ENCODE measurements at regions not wholly inside any gene's neighbourhood (a gene's known extent, or its start where the extent isn't known, plus 50 kb on each side); places are given as distances from the start of the nearest gene placed in this dataset.
A peak's percentile ranks its signal among the peaks of the same experiment; 100 is the strongest.

GRCh38 chr2:199682001-199682400, 169.0 kb downstream of the FTCDNL1 start:
- no peak overlapping the region for H3K27ac ChIP-seq (ENCODE audit: low read depth, low read length)
- no peak overlapping the region for H3K4me3 ChIP-seq (ENCODE audit: low read depth in 1 of 2, low read length in 2 of 2)
- H3K36me3 ChIP-seq (ENCODE audit: insufficient read depth, low read length), result no peaks in the 10 kb centered on the region
- H3K9me3 ChIP-seq (ENCODE audit: low read length), result no peaks in the 10 kb centered on the region
- H3K9ac ChIP-seq (ENCODE audit: low read length), result no peak overlapping the region
- H3K27me3 ChIP-seq (ENCODE audit: control insufficient read depth in 1 of 2, insufficient read depth in 2 of 2, low read length in 2 of 2), result no peaks in the 10 kb centered on the region
- H3K4me1 ChIP-seq (ENCODE audit: insufficient read depth, low read length), result no peaks in the 10 kb centered on the region

- H3K9me3 ChIP-seq (ENCODE audit: low read length), result no peaks in the 10 kb centered on the region
- H3K27ac ChIP-seq (ENCODE audit: low read depth, low read length), result no peak overlapping the region
- no peak overlapping the region for H3K9ac ChIP-seq (ENCODE audit: low read length)
- no peaks in the 10 kb centered on the region for H3K4me1 ChIP-seq (ENCODE audit: insufficient read depth, low read length)
- H3K4me3 ChIP-seq (ENCODE audit: low read depth in 1 of 2, low read length in 2 of 2), result no peak overlapping the region
- H3K27me3 ChIP-seq (ENCODE audit: control insufficient read depth in 1 of 2, insufficient read depth in 2 of 2, low read length in 2 of 2), result no peaks in the 10 kb centered on the region
- H3K36me3 ChIP-seq (ENCODE audit: insufficient read depth, low read length), result no peaks in the 10 kb centered on the region
Observed at GRCh38 chr2:199680482-199680881, 170.5 kb downstream of the FTCDNL1 start.

DNA sequence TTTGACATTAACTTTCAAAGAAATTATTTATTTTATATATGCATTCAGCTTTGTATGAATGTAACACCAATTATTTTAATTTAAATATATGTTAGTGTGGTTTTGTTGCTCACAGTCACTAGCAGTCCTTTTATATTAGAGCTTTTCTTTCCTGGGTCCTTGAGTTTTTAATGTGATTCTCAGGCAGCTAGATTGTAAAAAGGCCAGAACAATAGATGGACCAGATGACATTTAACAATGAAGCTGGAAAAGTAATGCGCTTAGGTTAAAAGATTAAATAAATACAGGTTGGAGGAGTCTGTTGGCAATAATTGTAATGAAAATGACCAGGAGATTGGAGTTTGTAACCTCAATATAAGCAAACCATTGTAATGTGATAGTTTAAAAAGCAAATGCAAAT, 171.1 kb downstream of the FTCDNL1 start:
- H3K27me3 ChIP-seq (ENCODE audit: control insufficient read depth in 1 of 2, insufficient read depth in 2 of 2, low read length in 2 of 2), result no peaks in the 10 kb centered on the region
- H3K4me3 ChIP-seq (ENCODE audit: low read depth in 1 of 2, low read length in 2 of 2), result no peak overlapping the region
- H3K9ac ChIP-seq (ENCODE audit: low read length), result no peak overlapping the region
- no peaks in the 10 kb centered on the region for H3K36me3 ChIP-seq (ENCODE audit: insufficient read depth, low read length)
- no peaks in the 10 kb centered on the region for H3K4me1 ChIP-seq (ENCODE audit: insufficient read depth, low read length)
- no peak overlapping the region for H3K27ac ChIP-seq (ENCODE audit: low read depth, low read length)
- H3K9me3 ChIP-seq (ENCODE audit: low read length), result no peaks in the 10 kb centered on the region

- Histone ChIP-seq H3K9ac (ENCODE audit: low read length) (no peak overlapping the region), H3K27me3 (ENCODE audit: control insufficient read depth in 1 of 2, insufficient read depth in 2 of 2, low read length in 2 of 2) (no peaks in the 10 kb centered on the region), H3K27ac (ENCODE audit: low read depth, low read length) (no peak overlapping the region), H3K36me3 (ENCODE audit: insufficient read depth, low read length) (no peaks in the 10 kb centered on the region), H3K9me3 (ENCODE audit: low read length) (no peaks in the 10 kb centered on the region), H3K4me1 (ENCODE audit: insufficient read depth, low read length) (no peaks in the 10 kb centered on the region), H3K4me3 (ENCODE audit: low read depth in 1 of 2, low read length in 2 of 2) (no peak overlapping the region)
Observed at GRCh38 chr2:199677881-199678280, 173.1 kb downstream of the FTCDNL1 start.

- Histone ChIP-seq H3K36me3 (ENCODE audit: insufficient read depth, low read length) (no peaks in the 10 kb centered on the region), H3K9me3 (ENCODE audit: low read length) (no peaks in the 10 kb centered on the region), H3K4me1 (ENCODE audit: insufficient read depth, low read length) (no peaks in the 10 kb centered on the region), H3K27me3 (ENCODE audit: control insufficient read depth in 1 of 2, insufficient read depth in 2 of 2, low read length in 2 of 2) (no peaks in the 10 kb centered on the region), H3K9ac (ENCODE audit: low read length) (no peak overlapping the region), H3K27ac (ENCODE audit: low read depth, low read length) (no peak overlapping the region), H3K4me3 (ENCODE audit: low read depth in 1 of 2, low read length in 2 of 2) (no peak overlapping the region)
Observed at GRCh38 chr2:199668645-199669044, 182.3 kb downstream of the FTCDNL1 start.

GRCh38 chr2:199663157-199663556, 187.8 kb downstream of the FTCDNL1 start:
- Histone ChIP-seq H3K4me3 (ENCODE audit: low read depth in 1 of 2, low read length in 2 of 2) (no peak overlapping the region), H3K27me3 (ENCODE audit: control insufficient read depth in 1 of 2, insufficient read depth in 2 of 2, low read length in 2 of 2) (no peaks in the 10 kb centered on the region)

GRCh38 chr2:199662255-199662654, 188.7 kb downstream of the FTCDNL1 start:
- H3K27me3 ChIP-seq (ENCODE audit: control insufficient read depth in 1 of 2, insufficient read depth in 2 of 2, low read length in 2 of 2), result no peaks in the 10 kb centered on the region
- no peaks in the 10 kb centered on the region for H3K4me1 ChIP-seq (ENCODE audit: insufficient read depth, low read length)
- no peaks in the 10 kb centered on the region for H3K9me3 ChIP-seq (ENCODE audit: low read length)
- H3K9ac ChIP-seq (ENCODE audit: low read length), result no peak overlapping the region
- no peaks in the 10 kb centered on the region for H3K36me3 ChIP-seq (ENCODE audit: insufficient read depth, low read length)
- no peak overlapping the region for H3K4me3 ChIP-seq (ENCODE audit: low read depth in 1 of 2, low read length in 2 of 2)
- H3K27ac ChIP-seq (ENCODE audit: low read depth, low read length), result no peak overlapping the region

More at GRCh38 chr2:199663157-199663556, 187.8 kb downstream of the FTCDNL1 start:
- Histone ChIP-seq H3K9me3 (ENCODE audit: low read length) (no peaks in the 10 kb centered on the region), H3K9ac (ENCODE audit: low read length) (no peak overlapping the region), H3K36me3 (ENCODE audit: insufficient read depth, low read length) (no peaks in the 10 kb centered on the region), H3K27ac (ENCODE audit: low read depth, low read length) (no peak overlapping the region), H3K4me1 (ENCODE audit: insufficient read depth, low read length) (no peaks in the 10 kb centered on the region)

- H3K27me3 ChIP-seq (ENCODE audit: control insufficient read depth in 1 of 2, insufficient read depth in 2 of 2, low read length in 2 of 2), result no peaks in the 10 kb centered on the region
- no peaks in the 10 kb centered on the region for H3K4me1 ChIP-seq (ENCODE audit: insufficient read depth, low read length)
- H3K4me3 ChIP-seq (ENCODE audit: low read depth in 1 of 2, low read length in 2 of 2), result no peak overlapping the region
- no peaks in the 10 kb centered on the region for H3K9me3 ChIP-seq (ENCODE audit: low read length)
- no peak overlapping the region for H3K27ac ChIP-seq (ENCODE audit: low read depth, low read length)
- no peaks in the 10 kb centered on the region for H3K36me3 ChIP-seq (ENCODE audit: insufficient read depth, low read length)
- H3K9ac ChIP-seq (ENCODE audit: low read length), result no peak overlapping the region
Observed at GRCh38 chr2:199660167-199660566, 190.8 kb downstream of the FTCDNL1 start.

GRCh38 chr2:199659207-199659606, 191.8 kb downstream of the FTCDNL1 start:
- no peaks in the 10 kb centered on the region for H3K4me1 ChIP-seq (ENCODE audit: insufficient read depth, low read length)
- H3K4me3 ChIP-seq (ENCODE audit: low read depth in 1 of 2, low read length in 2 of 2), result peak overlapping the region in 1 of 2 donors; percentile 63
- H3K27ac ChIP-seq (ENCODE audit: low read depth, low read length), result no peak overlapping the region
- no peak overlapping the region for H3K9ac ChIP-seq (ENCODE audit: low read length)
- H3K36me3 ChIP-seq (ENCODE audit: insufficient read depth, low read length), result no peaks in the 10 kb centered on the region
- H3K9me3 ChIP-seq (ENCODE audit: low read length), result no peaks in the 10 kb centered on the region
- no peaks in the 10 kb centered on the region for H3K27me3 ChIP-seq (ENCODE audit: control insufficient read depth in 1 of 2, insufficient read depth in 2 of 2, low read length in 2 of 2)

- no peak overlapping the region for H3K27ac ChIP-seq (ENCODE audit: low read depth, low read length)
- H3K9me3 ChIP-seq (ENCODE audit: low read length), result no peaks in the 10 kb centered on the region
- no peaks in the 10 kb centered on the region for H3K27me3 ChIP-seq (ENCODE audit: control insufficient read depth in 1 of 2, insufficient read depth in 2 of 2, low read length in 2 of 2)
- no peaks in the 10 kb centered on the region for H3K36me3 ChIP-seq (ENCODE audit: insufficient read depth, low read length)
- no peak overlapping the region for H3K9ac ChIP-seq (ENCODE audit: low read length)
- H3K4me3 ChIP-seq (ENCODE audit: low read depth in 1 of 2, low read length in 2 of 2), result no peak overlapping the region
- no peaks in the 10 kb centered on the region for H3K4me1 ChIP-seq (ENCODE audit: insufficient read depth, low read length)
Observed at GRCh38 chr2:199646439-199646838, 188.7 kb upstream of the SATB2 start.

DNA sequence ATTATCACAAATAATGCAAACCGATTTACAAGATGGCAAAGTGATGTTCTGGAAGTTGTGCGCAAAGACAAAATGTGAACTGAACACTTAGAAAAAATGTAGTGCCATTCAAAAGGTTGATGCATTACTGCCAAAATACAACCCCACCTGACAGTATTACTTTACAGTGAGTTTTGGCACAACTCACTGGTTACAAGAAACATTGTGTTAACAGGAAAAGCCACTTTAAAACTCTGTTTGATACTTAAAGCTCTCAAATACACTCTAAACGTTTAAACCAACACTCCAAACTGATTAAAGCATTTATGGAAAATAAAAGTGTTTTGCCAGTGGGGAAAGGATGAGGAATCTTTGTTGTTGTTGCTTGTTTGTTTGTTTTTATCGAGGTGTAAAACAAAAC, 173.4 kb upstream of the SATB2 start:
- H3K9me3 ChIP-seq (ENCODE audit: low read length), result no peaks in the 10 kb centered on the region
- no peak overlapping the region for H3K9ac ChIP-seq (ENCODE audit: low read length)
- H3K36me3 ChIP-seq (ENCODE audit: insufficient read depth, low read length), result no peaks in the 10 kb centered on the region
- no peak overlapping the region for H3K27ac ChIP-seq (ENCODE audit: low read depth, low read length)
- no peaks in the 10 kb centered on the region for H3K4me1 ChIP-seq (ENCODE audit: insufficient read depth, low read length)
- no peaks in the 10 kb centered on the region for H3K27me3 ChIP-seq (ENCODE audit: control insufficient read depth in 1 of 2, insufficient read depth in 2 of 2, low read length in 2 of 2)
- H3K4me3 ChIP-seq (ENCODE audit: low read depth in 1 of 2, low read length in 2 of 2), result no peak overlapping the region

- H3K27ac ChIP-seq (ENCODE audit: low read depth, low read length), result no peak overlapping the region
- no peaks in the 10 kb centered on the region for H3K9me3 ChIP-seq (ENCODE audit: low read length)
- H3K27me3 ChIP-seq (ENCODE audit: control insufficient read depth in 1 of 2, insufficient read depth in 2 of 2, low read length in 2 of 2), result no peaks in the 10 kb centered on the region
- no peaks in the 10 kb centered on the region for H3K4me1 ChIP-seq (ENCODE audit: insufficient read depth, low read length)
- H3K36me3 ChIP-seq (ENCODE audit: insufficient read depth, low read length), result no peaks in the 10 kb centered on the region
- H3K4me3 ChIP-seq (ENCODE audit: low read depth in 1 of 2, low read length in 2 of 2), result no peak overlapping the region
- no peak overlapping the region for H3K9ac ChIP-seq (ENCODE audit: low read length)
Observed at GRCh38 chr2:199629301-199629700, 171.6 kb upstream of the SATB2 start.
